GM23338 (cell line): ENCODE measurements at regions not wholly inside any gene's neighbourhood (a gene's known extent, or its start where the extent isn't known, plus 50 kb on each side); places are given as distances from the start of the nearest gene placed in this dataset.

Experiments used
- CREB1 ChIP-seq: fragments of 250-450 bp; sonication (Bioruptor Pico); IDR thresholded peaks from 2 replicates; pipeline ENCODE4 v1.5.0; 2020; ENCODE audit warnings: low read depth, mild to moderate bottlenecking, moderate library complexity
- CTCF ChIP-seq, 2 experiments: fragments of 200-600 bp in 1 of 2; sonication (generic) in 1 of 2; conservative IDR thresholded peaks; 2 replicates each; pipeline versions ENCODE4 v1.5.1 to v1.6.1; 2016 to 2017; ENCODE audit warnings: antibody characterized with exemption in 2 of 2, low read depth in 2 of 2, mild to moderate bottlenecking in 2 of 2, moderate library complexity in 1 of 2
- ETS1 ChIP-seq: IDR thresholded peaks from 2 replicates; pipeline ENCODE4 v1.6.1; 2016; ENCODE audit warnings: antibody characterized with exemption
- EZH2 ChIP-seq: fragments of 200-600 bp; sonication (generic); IDR thresholded peaks from one replicate; pipeline ENCODE4 v1.8.0; 2017; ENCODE audit warnings: antibody characterized with exemption, mild to moderate bottlenecking, low read depth; ENCODE audit not compliant: unreplicated experiment
- EZH2phosphoT487 ChIP-seq: fragments of 200-600 bp; sonication (generic); IDR thresholded peaks from one replicate; pipeline ENCODE4 v1.8.1; 2018; ENCODE audit warnings: antibody characterized with exemption; ENCODE audit not compliant: unreplicated experiment
- NANOG ChIP-seq: IDR thresholded peaks from 2 replicates; pipeline ENCODE4 v1.6.1; 2016; ENCODE audit warnings: antibody characterized with exemption, borderline replicate concordance
- POLR2AphosphoS5 ChIP-seq: IDR thresholded peaks from 2 replicates; pipeline ENCODE4 v1.6.1; 2016; ENCODE audit warnings: antibody characterized with exemption, low read depth
- STAT1 ChIP-seq: IDR thresholded peaks from one replicate; pipeline ENCODE4 v1.6.1; 2016; ENCODE audit warnings: antibody characterized with exemption; ENCODE audit not compliant: unreplicated experiment
- ZNF114 ChIP-seq: fragments of 250-450 bp; sonication (Bioruptor Pico); IDR thresholded peaks from 2 replicates; pipeline ENCODE4 v1.5.0; 2020; ENCODE audit warnings: mild to moderate bottlenecking, moderate library complexity
- ZNF331 ChIP-seq: fragments of 250-450 bp; sonication (Bioruptor Pico); IDR thresholded peaks from 2 replicates; pipeline ENCODE4 v1.5.0; 2020; ENCODE audit warnings: low read depth, mild to moderate bottlenecking, moderate library complexity
- ZNF462 ChIP-seq: fragments of 250-450 bp; sonication (Bioruptor Pico); IDR thresholded peaks from 2 replicates; pipeline ENCODE4 v1.5.0; 2020; ENCODE audit warnings: mild to moderate bottlenecking, moderate library complexity

GRCh38 chr12:88723219-88723618, 142.9 kb upstream of the KITLG start (continued):
- TF ChIP-seq ZNF462 (CRISPR knock-in tag) = no peak
- no peak for TF ChIP-seq STAT1
- no peak for TF ChIP-seq CREB1 (CRISPR knock-in tag)
- no peak for TF ChIP-seq EZH2
- TF ChIP-seq NANOG = no peak
- no peak for TF ChIP-seq EZH2phosphoT487
- TF ChIP-seq ETS1 = no peak
- TF ChIP-seq POLR2AphosphoS5 = no peak
- TF ChIP-seq ZNF114 (CRISPR knock-in tag) = no peak
- TF ChIP-seq ZNF331 (CRISPR knock-in tag) = no peak
- no peak for TF ChIP-seq CTCF (conservative IDR thresholded peaks at IDR 0.05; ENCODE audit: low read depth in 2 of 2)
